NCI-H526 (cell line): ENCODE measurements at regions not wholly inside any gene's neighbourhood (a gene's known extent, or its start where the extent isn't known, plus 50 kb on each side); places are given as distances from the start of the nearest gene placed in this dataset.
"Not testable (repeated sequence)": the region's sequence is repeated elsewhere in the genome, so short reads cannot be mapped to it uniquely, and the experiment has no call there.

Experiments
- DNase-seq, 2 experiments: peaks; one replicate each; lab custom pipeline; 2025; lab: John Stamatoyannopoulos, UW

GRCh38 chr4:187484186-187484585 lies 511.4 kb upstream of the ZFP42 start:
- no peak for DNase-seq

GRCh38 chr4:187485676-187486075 lies 509.9 kb upstream of the ZFP42 start:
- DNase-seq: no peak

GRCh38 chr4:187491286-187491685 lies 504.3 kb upstream of the ZFP42 start:
- DNase-seq: no peak

- no peak for DNase-seq
These were observed 503.6 kb upstream of the ZFP42 start for GRCh38 chr4:187491959-187492358.

GRCh38 chr4:187493661-187494060 lies 501.9 kb upstream of the ZFP42 start:
- DNase-seq: no peak

GRCh38 chr4:187499956-187500355 lies 495.6 kb upstream of the ZFP42 start:
- DNase-seq: no peak

- DNase-seq: no peak
These were observed 494.8 kb upstream of the ZFP42 start for GRCh38 chr4:187500796-187501195.

- DNase-seq: no peak
These were observed 493.8 kb upstream of the ZFP42 start for GRCh38 chr4:187501731-187502130.

GRCh38 chr4:187504974-187505797 lies 490.4 kb upstream of the ZFP42 start:
- no peak for DNase-seq

- not testable (repeated sequence) for DNase-seq
These were observed 489.8 kb upstream of the ZFP42 start for GRCh38 chr4:187505798-187506141.

GRCh38 chr4:187516224-187516623 lies 479.3 kb upstream of the ZFP42 start:
- no peak for DNase-seq

- no peak for DNase-seq
These were observed 453.9 kb upstream of the ZFP42 start for GRCh38 chr4:187541666-187542065.

GRCh38 chr4:187544461-187545053 lies 451.0 kb upstream of the ZFP42 start:
- DNase-seq: no peak

- DNase-seq: no peak
These were observed 448.3 kb upstream of the ZFP42 start for GRCh38 chr4:187547316-187547715.

GRCh38 chr4:187550256-187550950 lies 445.2 kb upstream of the ZFP42 start:
- no peak for DNase-seq

- no peak for DNase-seq
These were observed 442.8 kb upstream of the ZFP42 start for GRCh38 chr4:187552781-187553180.

GRCh38 chr4:187555174-187555573 lies 440.4 kb upstream of the ZFP42 start:
- DNase-seq: no peak

- DNase-seq: no peak
These were observed 437.2 kb upstream of the ZFP42 start for GRCh38 chr4:187558391-187558790.

- DNase-seq: no peak
These were observed 433.2 kb upstream of the ZFP42 start for GRCh38 chr4:187562345-187562744.

- DNase-seq: peak; percentile 11 to 63
These were observed 430.2 kb upstream of the ZFP42 start for GRCh38 chr4:187565416-187565815.

GRCh38 chr4:187569871-187570270 lies 425.7 kb upstream of the ZFP42 start:
- DNase-seq: no peak

GRCh38 chr4:187575706-187576105 lies 419.9 kb upstream of the ZFP42 start:
- DNase-seq: no peak

GRCh38 chr4:187576751-187577150 lies 418.8 kb upstream of the ZFP42 start:
- no peak for DNase-seq
